Thyroid gland (tissue), 4 donors: ENCODE measurements at regions not wholly inside any gene's neighbourhood (a gene's known extent, or its start where the extent isn't known, plus 50 kb on each side); places are given as distances from the start of the nearest gene placed in this dataset.

Experiments
- DNase-seq, 2 donors: peaks; one replicate each; pipeline ENCODE4 v3.0.0-alpha.2; 2019
- H3K27ac ChIP-seq, 3 donors: fragments of 200-600 bp; sonication (generic); 1 replicate in 2 of 3; 2 replicates in 1 of 3; pipeline ENCODE4 v1.5.1; 2016 to 2019; ENCODE audit warnings: mild to moderate bottlenecking in 1 of 3, moderate library complexity in 1 of 3
- H3K27me3 ChIP-seq: fragments of 200-600 bp; sonication (generic); one replicate; pipeline ENCODE4 v1.5.1; 2019
- H3K36me3 ChIP-seq, 2 donors: fragments of 200-600 bp; sonication (generic); one replicate each; pipeline ENCODE4 v1.5.1; 2016 to 2019
- H3K4me1 ChIP-seq, 2 donors: fragments of 200-600 bp; sonication (generic); one replicate each; pipeline ENCODE4 v1.5.1; 2017 to 2019
- H3K4me3 ChIP-seq, 3 donors: fragments of 200-600 bp; sonication (generic); replicated peaks in 1 of 3; 1 replicate in 2 of 3; 2 replicates in 1 of 3; pipeline ENCODE4 v1.5.1; 2016; ENCODE audit warnings: mild to moderate bottlenecking in 1 of 3
- H3K9me3 ChIP-seq: fragments of 200-600 bp; sonication (generic); one replicate; pipeline ENCODE4 v1.5.1; 2017
- CTCF ChIP-seq, 6 experiments: fragments of 200-600 bp in 3 of 6; fragments of 450-650 bp in 3 of 6; sonication (generic) in 3 of 6; IDR thresholded peaks; one replicate each; pipeline ENCODE4 v1.5.1; 2016 to 2019; ENCODE audit warnings: antibody characterized with exemption in 6 of 6, mild to moderate bottlenecking in 2 of 6, inconsistent platforms in 1 of 6, moderate library complexity in 1 of 6
- POLR2A ChIP-seq, 2 donors: fragments of 450-650 bp; IDR thresholded peaks; one replicate each; pipeline ENCODE4 v1.6.1; 2017; ENCODE audit warnings: antibody characterized with exemption in 2 of 2, mild to moderate bottlenecking in 2 of 2, moderate library complexity in 1 of 2
- WGBS, 2 donors: methylation state at CpG; one replicate each; pipeline ENCODE4 v1.1.5; 2017; 5-methylcytosine and 5-hydroxymethylcytosine counted together
- intact Hi-C: fragments of 100-400 bp; cut with DNase I; formaldehyde crosslinking; loops from one replicate; pipeline ENCODE4 v1.15.1; 2023

GRCh38 chr2:121868652-121869051, 113.2 kb downstream of the TSN start:
- H3K27me3 ChIP-seq: no peaks in the 10 kb centered on the region
- TF ChIP-seq CTCF (IDR thresholded peaks at IDR 0.05): no peak
- no peak for TF ChIP-seq POLR2A (IDR thresholded peaks at IDR 0.05)
- no peak overlapping the region for H3K27ac ChIP-seq
- no peak overlapping the region for H3K4me3 ChIP-seq
- H3K36me3 ChIP-seq: no peaks in the 10 kb centered on the region
- H3K9me3 ChIP-seq: no peaks in the 10 kb centered on the region
- 53 to 56% methylated on average over 1 of the region's 1 CpG for WGBS, 2 donors
- intact Hi-C loops: no loop called here
- H3K4me1 ChIP-seq: no peaks in the 10 kb centered on the region
- no peak for DNase-seq

GRCh38 chr2:121869363-121869762, 113.9 kb downstream of the TSN start:
- 62 to 70% methylated on average over 5 to 7 of the region's 7 CpGs for WGBS, 2 donors
- Histone ChIP-seq H3K4me3 (no peak overlapping the region), H3K4me1 (no peaks in the 10 kb centered on the region), H3K27ac (no peak overlapping the region), H3K9me3 (no peaks in the 10 kb centered on the region), H3K36me3 (no peaks in the 10 kb centered on the region), H3K27me3 (no peaks in the 10 kb centered on the region)
- DNase-seq: no peak
- intact Hi-C loops: no loop called here
- TF ChIP-seq POLR2A (IDR thresholded peaks at IDR 0.05) (no peak), CTCF (IDR thresholded peaks at IDR 0.05) (no peak)

GRCh38 chr2:121869873-121870272, 114.4 kb downstream of the TSN start:
- 82 to 83% methylated on average over 5 of the region's 5 CpGs for WGBS, 2 donors
- no peak overlapping the region for H3K4me3 ChIP-seq
- intact Hi-C loops: no loop called here

GRCh38 chr2:121872651-121873050, 117.2 kb downstream of the TSN start:
- H3K36me3 ChIP-seq: no peaks in the 10 kb centered on the region
- intact Hi-C loops: no loop called here
- H3K9me3 ChIP-seq: no peaks in the 10 kb centered on the region
- H3K27ac ChIP-seq: no peak overlapping the region
- H3K4me1 ChIP-seq: no peaks in the 10 kb centered on the region
- H3K4me3 ChIP-seq: no peak overlapping the region
- TF ChIP-seq CTCF (IDR thresholded peaks at IDR 0.05) (no peak), POLR2A (IDR thresholded peaks at IDR 0.05) (no peak)
- H3K27me3 ChIP-seq: no peaks in the 10 kb centered on the region
- WGBS, 2 donors: 60 to 83% methylated on average over 2 of the region's 2 CpGs
- DNase-seq: no peak

More at GRCh38 chr2:121869873-121870272, 114.4 kb downstream of the TSN start:
- no peaks in the 10 kb centered on the region for H3K36me3 ChIP-seq
- no peaks in the 10 kb centered on the region for H3K9me3 ChIP-seq
- no peak for DNase-seq
- no peaks in the 10 kb centered on the region for H3K4me1 ChIP-seq
- TF ChIP-seq CTCF (IDR thresholded peaks at IDR 0.05) (no peak), POLR2A (IDR thresholded peaks at IDR 0.05) (no peak)
- no peaks in the 10 kb centered on the region for H3K27me3 ChIP-seq
- no peak overlapping the region for H3K27ac ChIP-seq

- Histone ChIP-seq H3K4me3 (no peak overlapping the region), H3K4me1 (no peaks in the 10 kb centered on the region), H3K36me3 (no peaks in the 10 kb centered on the region), H3K9me3 (no peaks in the 10 kb centered on the region), H3K27ac (no peak overlapping the region), H3K27me3 (no peaks in the 10 kb centered on the region)
- WGBS, 2 donors: 72% methylated on average over 7 of the region's 7 CpGs
- intact Hi-C loops: no loop called here
- no peak for TF ChIP-seq POLR2A (IDR thresholded peaks at IDR 0.05)
- no peak for TF ChIP-seq CTCF (IDR thresholded peaks at IDR 0.05)
- no peak for DNase-seq
Observed at GRCh38 chr2:121873864-121874263, 118.4 kb downstream of the TSN start.
